Central memory CD8-positive, alpha-beta T cell (primary cell): ENCODE measurements at regions not wholly inside any gene's neighbourhood (a gene's known extent, or its start where the extent isn't known, plus 50 kb on each side); places are given as distances from the start of the nearest gene placed in this dataset.

ENCODE experiments used
- ATAC-seq: fragments of 150-1000 bp; cut with Tn5 transposase; replicated peaks from 2 replicates; pipeline ENCODE4 v1.10.0; 2022; ENCODE audit warnings: mild to moderate bottlenecking, moderate FRiP score, moderate number of reproducible peaks; ENCODE audit not compliant: poor library complexity, severe bottlenecking; ENCODE audit errors: extremely low read depth
- DNase-seq, 2 donors: peaks; one replicate each; pipeline ENCODE4 v3.0.0; 2021; ENCODE audit warnings: low spot score in 2 of 2
- H3K27ac Mint-ChIP-seq: one replicate; pipeline ENCODE4 v1.8.0; 2022; ENCODE audit warnings: low read depth, mild to moderate bottlenecking, moderate library complexity, mixed read lengths
- H3K27me3 Mint-ChIP-seq: one replicate; pipeline ENCODE4 v1.8.0; 2022; ENCODE audit warnings: mixed read lengths
- H3K36me3 Mint-ChIP-seq: one replicate; pipeline ENCODE4 v1.8.0; 2022; ENCODE audit warnings: mild to moderate bottlenecking, moderate library complexity, mixed read lengths; ENCODE audit not compliant: insufficient read depth
- H3K4me1 Mint-ChIP-seq: one replicate; pipeline ENCODE4 v1.8.0; 2022; ENCODE audit warnings: mixed read lengths
- H3K4me3 Mint-ChIP-seq: one replicate; pipeline ENCODE4 v1.8.0; 2022; ENCODE audit warnings: mild to moderate bottlenecking, moderate library complexity, mixed read lengths
- H3K9me3 Mint-ChIP-seq: one replicate; pipeline ENCODE4 v1.8.0; 2022; ENCODE audit warnings: mixed read lengths

DNA sequence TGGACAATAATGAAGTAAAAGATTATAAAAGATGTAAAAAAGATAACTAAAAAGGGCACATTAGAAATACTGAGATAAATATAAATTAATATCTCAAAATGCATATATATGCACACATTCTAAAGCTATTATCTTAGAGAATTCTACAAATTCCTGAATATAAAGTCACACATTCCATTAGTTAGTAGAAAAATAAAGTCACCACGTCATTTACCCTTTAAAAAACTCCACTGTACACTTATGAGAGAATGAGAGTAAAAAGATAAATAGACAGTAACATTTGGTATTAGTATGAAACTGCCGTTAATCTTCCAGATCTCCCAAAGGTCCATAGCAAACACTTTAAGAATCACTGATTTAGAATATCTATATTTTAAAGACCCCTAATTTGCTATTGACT is 67.2 kb upstream of the IL15 start:
- Mint-ChIP-seq H3K9me3 (no peaks in the 10 kb centered on the region), H3K27me3 (peaks cover 9% of the 10 kb centered on the region), H3K4me1 (no peaks in the 10 kb centered on the region), H3K27ac (no peak overlapping the region), H3K4me3 (no peak overlapping the region), H3K36me3 (no peaks in the 10 kb centered on the region)
- no peak for DNase-seq
- ATAC-seq, result no peak

- Mint-ChIP-seq H3K4me3 (no peak overlapping the region), H3K4me1 (no peaks in the 10 kb centered on the region), H3K36me3 (no peaks in the 10 kb centered on the region), H3K9me3 (no peaks in the 10 kb centered on the region), H3K27ac (no peak overlapping the region), H3K27me3 (peaks cover 9% of the 10 kb centered on the region)
- DNase-seq, result no peak
- no peak for ATAC-seq
Measured at GRCh38 chr4:141570290-141570689, 66.1 kb upstream of the IL15 start.

DNA sequence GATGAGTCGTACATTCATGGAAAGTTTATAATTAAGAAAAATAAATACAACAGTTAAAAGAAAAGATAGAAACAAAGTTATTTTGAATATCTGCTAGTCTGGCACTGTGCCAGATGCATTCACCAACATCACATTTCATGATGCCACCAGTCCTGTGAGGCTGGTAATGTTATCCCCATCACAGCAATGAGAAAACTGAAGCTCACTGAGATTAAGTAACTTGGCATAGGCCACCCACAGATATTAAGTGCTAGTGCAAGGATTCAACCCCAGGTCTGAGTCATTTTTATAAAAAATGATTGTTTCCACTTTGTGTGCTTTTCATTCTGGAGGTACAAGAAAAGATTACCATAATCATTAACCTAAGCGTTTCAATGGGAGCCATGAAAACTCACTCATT is 65.0 kb upstream of the IL15 start:
- Mint-ChIP-seq H3K27me3 (peaks cover 9% of the 10 kb centered on the region), H3K27ac (no peak overlapping the region), H3K4me1 (no peaks in the 10 kb centered on the region), H3K9me3 (no peaks in the 10 kb centered on the region), H3K36me3 (no peaks in the 10 kb centered on the region), H3K4me3 (no peak overlapping the region)
- no peak for ATAC-seq
- DNase-seq, result no peak

- DNase-seq (no peak), ATAC-seq (no peak)
- Mint-ChIP-seq H3K4me1 (no peaks in the 10 kb centered on the region), H3K27ac (no peak overlapping the region), H3K27me3 (peaks cover 9% of the 10 kb centered on the region), H3K9me3 (no peaks in the 10 kb centered on the region), H3K36me3 (no peaks in the 10 kb centered on the region), H3K4me3 (no peak overlapping the region)
Measured at GRCh38 chr4:141571793-141572192, 64.6 kb upstream of the IL15 start.

DNA sequence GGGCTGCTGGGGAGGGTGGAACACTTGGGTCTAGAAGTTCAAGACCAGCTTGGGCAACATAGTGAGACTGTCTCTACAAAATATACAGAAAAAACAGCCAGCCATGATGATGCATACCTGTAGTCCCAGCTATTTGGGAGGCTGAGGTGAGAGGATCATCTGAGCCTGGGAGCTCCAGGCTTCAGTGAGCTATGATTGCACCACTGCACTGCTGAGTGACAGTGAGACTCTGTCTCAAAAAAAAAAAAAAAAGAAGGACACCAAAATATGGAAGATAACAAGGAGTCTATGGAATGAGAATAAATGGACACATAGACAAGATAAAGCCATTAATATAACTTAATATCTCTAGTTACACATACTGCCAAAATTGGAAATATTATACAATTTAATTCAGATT is 62.7 kb upstream of the IL15 start:
- Mint-ChIP-seq H3K36me3 (no peaks in the 10 kb centered on the region), H3K4me1 (no peaks in the 10 kb centered on the region), H3K27me3 (no peaks in the 10 kb centered on the region), H3K27ac (no peak overlapping the region), H3K9me3 (no peaks in the 10 kb centered on the region), H3K4me3 (no peak overlapping the region)
- no peak for DNase-seq
- no peak for ATAC-seq

GRCh38 chr4:141575884-141576283 is 60.5 kb upstream of the IL15 start:
- Mint-ChIP-seq H3K4me3 (no peak overlapping the region), H3K27me3 (peaks cover 10% of the 10 kb centered on the region), H3K4me1 (no peaks in the 10 kb centered on the region), H3K27ac (no peak overlapping the region), H3K36me3 (no peaks in the 10 kb centered on the region), H3K9me3 (no peaks in the 10 kb centered on the region)
- no peak for ATAC-seq
- no peak for DNase-seq

- no peak for ATAC-seq
- no peak for DNase-seq
- Mint-ChIP-seq H3K27me3 (peaks cover 10% of the 10 kb centered on the region), H3K27ac (no peak overlapping the region), H3K9me3 (no peaks in the 10 kb centered on the region), H3K4me1 (no peaks in the 10 kb centered on the region), H3K4me3 (no peak overlapping the region), H3K36me3 (no peaks in the 10 kb centered on the region)
Measured at GRCh38 chr4:141576585-141577110, 59.7 kb upstream of the IL15 start.

- no peak for DNase-seq
- ATAC-seq, result no peak
- Mint-ChIP-seq H3K4me1 (no peaks in the 10 kb centered on the region), H3K36me3 (no peaks in the 10 kb centered on the region), H3K9me3 (no peaks in the 10 kb centered on the region), H3K4me3 (no peak overlapping the region), H3K27ac (no peak overlapping the region), H3K27me3 (peaks cover 22% of the 10 kb centered on the region)
Measured at GRCh38 chr4:141578451-141578850, 57.9 kb upstream of the IL15 start.

- Mint-ChIP-seq H3K4me3 (no peak overlapping the region), H3K36me3 (no peaks in the 10 kb centered on the region), H3K27ac (no peak overlapping the region), H3K27me3 (peaks cover 22% of the 10 kb centered on the region), H3K4me1 (no peaks in the 10 kb centered on the region), H3K9me3 (no peaks in the 10 kb centered on the region)
- ATAC-seq, result no peak
- no peak for DNase-seq
Measured at GRCh38 chr4:141580523-141580922, 55.9 kb upstream of the IL15 start.
